Brain microvascular endothelial cell (primary cell): ENCODE measurements at regions not wholly inside any gene's neighbourhood (a gene's known extent, or its start where the extent isn't known, plus 50 kb on each side); places are given as distances from the start of the nearest gene placed in this dataset.
"Not testable (repeated sequence)": the region's sequence is repeated elsewhere in the genome, so short reads cannot be mapped to it uniquely, and the experiment has no call there.

Experiments used
- DNase-seq: peaks from one replicate; pipeline ENCODE4 v3.0.0-alpha.2; 2020
- H3K27ac ChIP-seq: fragments of 250-450 bp; sonication (Bioruptor Pico); 2 replicates; pipeline ENCODE4 v1.5.1; 2020; ENCODE audit warnings: mild to moderate bottlenecking, moderate library complexity
- H3K27me3 ChIP-seq: fragments of 250-450 bp; sonication (Bioruptor Pico); replicated peaks from 2 replicates; pipeline ENCODE4 v1.5.1; 2020; ENCODE audit warnings: mild to moderate bottlenecking
- H3K36me3 ChIP-seq: fragments of 250-450 bp; sonication (Bioruptor Pico); replicated peaks from 2 replicates; pipeline ENCODE4 v1.5.1; 2020; ENCODE audit warnings: mild to moderate bottlenecking
- H3K4me3 ChIP-seq: 2 replicates; pipeline ENCODE4 v1.5.1; 2011; ENCODE audit warnings: low read depth, mild to moderate bottlenecking, control low read depth, low read length, moderate library complexity
- CTCF ChIP-seq: IDR thresholded peaks from 2 replicates; pipeline ENCODE4 v1.5.1; 2011; ENCODE audit warnings: low read depth, mild to moderate bottlenecking, moderate library complexity, low read length, control low read depth, inconsistent platforms; ENCODE audit errors: missing control alignments
- in situ Hi-C: cut with HindIII; loops from 2 replicates; pipeline ENCODE4 v1.10.0; 2017; ENCODE audit warnings: low sequenced_read_pairs, low pct_ligation_motif_present

DNA sequence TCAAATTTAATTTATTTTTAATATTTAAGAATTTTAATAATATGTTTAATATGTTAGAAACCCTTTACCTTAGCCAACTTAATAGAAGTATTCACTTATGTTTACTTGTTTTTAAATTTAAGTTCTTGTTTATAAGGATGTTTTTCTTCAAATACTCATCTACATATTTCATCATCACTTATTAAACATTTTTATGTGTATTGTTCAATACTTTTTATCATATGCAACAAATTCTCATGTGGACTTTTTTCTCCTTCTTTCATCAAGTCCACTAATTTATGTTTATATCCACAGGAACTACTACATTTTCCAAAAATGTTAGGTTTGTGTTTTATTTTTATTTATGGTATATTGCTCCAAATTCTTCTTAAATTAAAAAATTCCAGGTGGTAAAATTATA is 2113.1 kb upstream of the RAG2 start:
- TF ChIP-seq CTCF: no peak
- H3K4me3 ChIP-seq: no peak overlapping the region
- no peak overlapping the region for H3K27ac ChIP-seq
- DNase-seq: no peak
- H3K36me3 ChIP-seq: no peaks in the 10 kb centered on the region
- no peaks in the 10 kb centered on the region for H3K27me3 ChIP-seq
- in situ Hi-C loops: no loop called here

GRCh38 chr11:38710262-38710661 is 2112.2 kb upstream of the RAG2 start:
- no peaks in the 10 kb centered on the region for H3K36me3 ChIP-seq
- no peaks in the 10 kb centered on the region for H3K27me3 ChIP-seq
- no peak for DNase-seq
- TF ChIP-seq CTCF: no peak
- H3K4me3 ChIP-seq: no peak overlapping the region
- no peak overlapping the region for H3K27ac ChIP-seq
- in situ Hi-C loops: no loop called here

- TF ChIP-seq CTCF: no peak
- Histone ChIP-seq H3K27me3 (no peaks in the 10 kb centered on the region), H3K36me3 (no peaks in the 10 kb centered on the region), H3K4me3 (no peak overlapping the region), H3K27ac (no peak overlapping the region)
- in situ Hi-C loops: no loop called here
- no peak for DNase-seq
Observed at GRCh38 chr11:38700111-38700510, 2102.1 kb upstream of the RAG2 start.

DNA sequence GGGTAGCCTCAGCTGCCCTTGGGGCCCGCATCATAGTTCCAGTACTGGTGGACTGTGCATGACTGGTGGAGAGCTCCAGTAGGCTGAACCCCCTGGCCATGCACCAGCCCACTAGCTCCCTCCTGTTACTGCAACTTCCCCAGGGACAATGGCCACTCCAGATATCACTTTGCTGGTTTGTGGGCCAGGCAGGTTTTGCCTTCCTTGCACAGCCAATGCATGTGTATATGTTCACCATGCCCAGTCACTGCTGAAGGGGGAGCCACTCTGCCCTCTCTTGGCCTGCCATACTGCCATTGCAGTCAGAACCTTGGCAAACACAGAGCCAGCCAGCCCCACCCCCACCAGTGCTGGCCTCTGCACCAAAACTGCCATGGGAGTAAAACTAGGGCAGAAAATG is 2095.3 kb upstream of the RAG2 start:
- TF ChIP-seq CTCF: no peak
- H3K27me3 ChIP-seq: no peaks in the 10 kb centered on the region
- no peaks in the 10 kb centered on the region for H3K36me3 ChIP-seq
- H3K27ac ChIP-seq: no peak overlapping the region
- in situ Hi-C loops: no loop called here
- DNase-seq: no peak
- no peak overlapping the region for H3K4me3 ChIP-seq

DNA sequence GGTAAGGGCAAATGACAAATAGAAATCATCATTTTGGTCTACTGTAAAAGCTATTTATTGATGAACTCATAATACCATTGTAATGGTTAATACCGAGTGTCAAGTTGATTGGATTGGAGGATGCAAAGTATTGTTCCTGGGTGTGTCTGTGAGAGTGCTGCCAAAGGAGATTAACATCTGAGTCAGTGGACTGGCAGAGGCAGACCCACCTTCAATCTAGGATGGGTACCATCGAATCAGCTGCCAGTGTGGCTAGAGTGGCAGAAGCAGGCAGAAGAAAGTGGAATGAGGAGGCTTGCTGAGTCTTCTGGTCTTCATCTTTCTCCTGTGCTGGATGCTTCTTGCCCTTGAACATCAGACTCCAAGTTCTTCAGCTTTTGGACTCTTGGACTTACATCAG is 2092.2 kb upstream of the RAG2 start:
- H3K36me3 ChIP-seq, H3K27me3 ChIP-seq, H3K27ac ChIP-seq, H3K4me3 ChIP-seq, DNase-seq, in situ Hi-C loops: not testable (repeated sequence)

DNA sequence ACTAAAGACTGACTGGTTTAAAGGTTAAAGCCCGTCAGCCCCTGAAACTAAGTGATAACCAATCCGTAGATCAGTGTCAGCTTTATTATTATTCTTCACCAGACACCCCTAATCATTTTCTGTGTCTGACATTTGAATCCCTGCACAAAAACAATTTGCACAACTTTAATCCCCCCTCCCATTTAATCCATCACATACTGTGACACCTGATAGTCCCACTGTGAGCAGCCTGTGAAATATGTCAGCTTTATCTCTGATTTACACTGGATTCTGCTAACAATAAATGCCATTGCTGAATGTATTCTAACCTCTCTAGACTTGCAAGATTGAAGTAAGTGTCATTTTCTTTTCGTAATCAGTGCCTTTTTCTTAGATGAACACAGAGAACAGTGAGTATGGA is 2089.0 kb upstream of the RAG2 start:
- no peak overlapping the region for H3K4me3 ChIP-seq
- no peaks in the 10 kb centered on the region for H3K36me3 ChIP-seq
- in situ Hi-C loops: no loop called here
- no peak for TF ChIP-seq CTCF
- H3K27ac ChIP-seq: no peak overlapping the region
- no peak for DNase-seq
- H3K27me3 ChIP-seq: no peaks in the 10 kb centered on the region
